ENCODE measurements at regions not wholly inside any gene's neighbourhood (a gene's known extent, or its start where the extent isn't known, plus 50 kb on each side); places are given as distances from the start of the nearest gene placed in this dataset.
"Not testable (repeated sequence)": the region's sequence is repeated elsewhere in the genome, so short reads cannot be mapped to it uniquely, and the experiment has no call there.

DNA sequence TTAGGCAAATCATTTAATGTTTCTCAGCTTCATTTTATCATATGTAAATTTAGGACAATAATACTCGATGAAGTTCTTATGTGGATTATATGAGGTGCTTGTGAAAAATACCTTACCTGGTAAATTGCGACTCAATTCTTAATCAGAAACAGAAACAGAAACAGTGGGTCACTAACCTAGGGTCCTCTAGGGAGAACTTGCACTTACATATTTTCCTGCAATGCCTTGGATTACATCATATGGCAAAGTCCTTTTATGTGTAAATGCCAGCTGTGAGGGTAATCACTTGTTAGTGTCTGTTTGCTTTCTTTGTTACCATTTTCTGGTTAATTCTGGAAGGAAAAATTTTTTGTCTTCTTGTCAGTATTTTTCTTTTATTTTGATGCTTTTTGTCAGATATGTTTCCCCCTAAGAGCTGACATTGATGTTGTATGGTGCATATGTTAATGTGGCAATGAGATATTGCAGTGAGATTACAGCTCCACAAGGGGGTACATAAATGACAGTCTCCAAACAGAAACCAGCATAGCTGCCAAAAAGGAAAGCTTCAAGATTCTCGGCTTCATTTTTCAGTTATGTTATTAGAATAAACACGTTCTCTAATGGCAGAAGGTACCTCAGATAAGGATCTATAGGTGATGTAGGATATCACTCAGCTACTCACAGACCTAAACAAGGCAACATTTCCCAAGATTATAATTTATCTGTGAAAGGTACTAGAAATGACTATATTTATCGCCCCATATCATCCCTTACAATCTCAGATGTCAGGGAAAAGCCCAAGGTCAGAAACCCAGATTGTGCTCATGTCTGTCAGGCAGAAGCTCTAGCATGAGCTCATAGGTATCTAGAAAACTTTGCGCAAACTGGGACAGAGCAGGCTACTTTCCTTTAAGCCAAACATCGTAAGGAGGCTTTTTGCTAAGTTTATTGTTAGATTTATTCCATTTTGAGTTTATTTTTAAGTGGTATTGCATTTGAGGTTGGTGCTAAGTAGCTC lies 119.9 kb downstream of the FASLG start:
- DNase-seq (ENCODE audit: low read depth), result peak; percentile 10

DNA sequence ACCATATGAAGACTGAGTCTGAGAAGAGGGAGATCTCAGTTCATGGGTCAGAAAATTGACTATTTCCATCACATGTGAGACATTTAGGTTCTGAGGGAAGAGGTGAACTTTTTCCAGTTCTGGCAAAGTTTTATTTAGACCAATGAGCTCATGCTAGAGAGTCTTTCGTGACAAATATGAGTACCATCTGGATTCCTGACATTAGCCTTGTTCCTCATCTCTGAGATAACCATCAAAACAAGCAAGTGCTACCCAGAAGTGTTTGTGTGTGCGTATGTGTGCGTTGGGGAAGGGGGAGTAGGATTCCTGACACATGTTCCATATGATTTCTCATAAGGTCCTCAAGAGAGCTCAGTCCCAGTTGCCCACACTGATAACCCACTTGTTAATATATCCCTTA lies 120.6 kb downstream of the FASLG start:
- H3K27me3 ChIP-seq (replicated peaks; ENCODE audit: control insufficient read depth, insufficient read depth, low read length), result no peaks in the 10 kb centered on the region
- no peak overlapping the region for H3K9ac ChIP-seq (ENCODE audit: low read length)
- peaks cover 25% of the 10 kb centered on the region for H3K4me1 ChIP-seq (ENCODE audit: control insufficient read depth, insufficient read depth, low read length)
- no peaks in the 10 kb centered on the region for H3K36me3 ChIP-seq (ENCODE audit: control insufficient read depth, insufficient read depth, low read length, severe bottlenecking)
- DNase-seq (ENCODE audit: low read depth), result no peak
- peaks cover 14% of the 10 kb centered on the region for H3K9me3 ChIP-seq (ENCODE audit: control insufficient read depth, low read length)
- no peak overlapping the region for H3K4me3 ChIP-seq (ENCODE audit: low read length)

More for the DNA sequence above, 119.9 kb downstream of the FASLG start:
- Histone ChIP-seq H3K9me3 (ENCODE audit: control insufficient read depth, low read length) (peaks cover 14% of the 10 kb centered on the region), H3K4me1 (ENCODE audit: control insufficient read depth, insufficient read depth, low read length) (peaks cover 26% of the 10 kb centered on the region), H3K36me3 (ENCODE audit: control insufficient read depth, insufficient read depth, low read length, severe bottlenecking) (no peaks in the 10 kb centered on the region), H3K4me3 (ENCODE audit: low read length) (no peak overlapping the region), H3K27me3 (replicated peaks; ENCODE audit: control insufficient read depth, insufficient read depth, low read length) (no peaks in the 10 kb centered on the region), H3K9ac (ENCODE audit: low read length) (no peak overlapping the region)

DNA sequence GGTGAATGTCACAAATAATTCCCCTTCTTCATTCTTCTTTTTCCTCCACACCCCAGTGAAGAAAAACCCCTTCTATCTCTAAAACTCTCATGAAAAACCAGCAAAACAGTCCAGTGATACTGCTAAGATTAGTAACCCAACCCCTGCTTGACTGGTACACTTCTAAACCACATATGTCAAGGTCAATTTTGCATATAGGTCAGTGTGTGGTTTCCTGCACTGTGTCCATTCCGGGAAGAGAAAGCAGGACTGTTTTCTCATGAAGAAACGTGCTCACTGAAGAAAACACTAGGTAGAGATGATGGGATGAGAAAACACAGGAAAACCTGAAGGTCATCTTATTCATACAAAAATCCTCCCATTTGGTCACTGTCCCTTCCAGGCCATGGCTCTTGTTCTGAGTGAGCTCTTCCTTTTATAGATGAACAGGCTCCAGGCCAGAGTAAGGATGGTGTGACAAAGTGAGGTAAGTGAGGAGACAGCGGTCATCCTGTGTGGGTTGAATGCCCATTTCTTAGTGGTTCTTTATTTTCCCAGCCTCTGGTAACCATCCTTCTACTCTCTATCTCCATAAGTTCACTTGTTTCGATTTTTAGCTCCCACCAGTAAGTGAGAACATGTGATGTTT lies 122.7 kb downstream of the FASLG start:
- Histone ChIP-seq H3K9ac (ENCODE audit: low read length) (no peak overlapping the region), H3K9me3 (ENCODE audit: control insufficient read depth, low read length) (peaks cover 14% of the 10 kb centered on the region), H3K4me1 (ENCODE audit: control insufficient read depth, insufficient read depth, low read length) (peaks cover 9% of the 10 kb centered on the region), H3K4me3 (ENCODE audit: low read length) (no peak overlapping the region), H3K36me3 (ENCODE audit: control insufficient read depth, insufficient read depth, low read length, severe bottlenecking) (no peaks in the 10 kb centered on the region), H3K27me3 (replicated peaks; ENCODE audit: control insufficient read depth, insufficient read depth, low read length) (no peaks in the 10 kb centered on the region)
- no peak for DNase-seq (ENCODE audit: low read depth)

DNA sequence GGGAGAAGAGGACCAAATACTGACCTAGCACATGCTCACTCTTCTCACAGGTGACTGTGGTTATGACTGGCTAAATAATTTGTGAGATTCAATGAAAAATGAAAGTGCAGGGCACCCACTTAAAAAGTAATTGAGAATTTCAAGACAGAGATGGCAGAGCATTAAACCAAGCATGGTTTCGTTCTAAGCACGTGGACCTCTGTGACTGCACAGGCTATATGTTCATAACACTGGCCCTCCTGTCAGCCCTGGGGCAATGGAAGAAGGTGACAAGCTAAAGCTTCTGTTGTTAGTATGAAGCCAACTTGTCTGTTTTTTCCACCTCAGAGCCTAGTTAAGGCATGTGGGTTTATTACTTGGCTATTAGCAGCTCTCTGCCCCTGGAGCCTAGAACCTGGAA lies 130.9 kb downstream of the FASLG start:
- Histone ChIP-seq H3K36me3 (ENCODE audit: control insufficient read depth, insufficient read depth, low read length, severe bottlenecking) (no peaks in the 10 kb centered on the region), H3K27me3 (replicated peaks; ENCODE audit: control insufficient read depth, insufficient read depth, low read length) (no peaks in the 10 kb centered on the region), H3K4me1 (ENCODE audit: control insufficient read depth, insufficient read depth, low read length) (no peaks in the 10 kb centered on the region), H3K9ac (ENCODE audit: low read length) (no peak overlapping the region), H3K9me3 (ENCODE audit: control insufficient read depth, low read length) (no peaks in the 10 kb centered on the region), H3K4me3 (ENCODE audit: low read length) (no peak overlapping the region)
- no peak for DNase-seq (ENCODE audit: low read depth)

DNA sequence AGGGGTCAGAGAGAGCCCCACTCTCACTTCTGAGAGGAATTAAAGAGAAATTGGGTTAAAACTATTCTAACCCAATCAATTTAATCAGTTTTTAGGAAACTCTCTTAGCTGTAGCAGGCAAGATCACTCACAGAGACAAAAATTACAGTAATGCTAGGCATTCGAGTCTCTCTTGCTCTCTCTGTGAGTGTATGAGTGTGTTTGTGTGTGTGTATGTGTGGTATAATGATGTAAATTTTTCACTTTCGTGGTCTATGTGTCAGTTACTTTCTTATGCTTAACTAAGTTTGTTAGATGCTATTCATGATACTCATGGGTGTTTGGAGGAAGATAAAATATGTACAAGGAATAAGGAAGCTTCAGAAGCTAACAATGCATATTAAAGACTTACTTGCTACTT lies 131.3 kb downstream of the FASLG start:
- Histone ChIP-seq H3K36me3 (ENCODE audit: control insufficient read depth, insufficient read depth, low read length, severe bottlenecking) (no peaks in the 10 kb centered on the region), H3K9me3 (ENCODE audit: control insufficient read depth, low read length) (no peaks in the 10 kb centered on the region), H3K4me3 (ENCODE audit: low read length) (no peak overlapping the region), H3K27me3 (replicated peaks; ENCODE audit: control insufficient read depth, insufficient read depth, low read length) (no peaks in the 10 kb centered on the region), H3K9ac (ENCODE audit: low read length) (no peak overlapping the region), H3K4me1 (ENCODE audit: control insufficient read depth, insufficient read depth, low read length) (no peaks in the 10 kb centered on the region)
- DNase-seq (ENCODE audit: low read depth), result peak; percentile 32

DNA sequence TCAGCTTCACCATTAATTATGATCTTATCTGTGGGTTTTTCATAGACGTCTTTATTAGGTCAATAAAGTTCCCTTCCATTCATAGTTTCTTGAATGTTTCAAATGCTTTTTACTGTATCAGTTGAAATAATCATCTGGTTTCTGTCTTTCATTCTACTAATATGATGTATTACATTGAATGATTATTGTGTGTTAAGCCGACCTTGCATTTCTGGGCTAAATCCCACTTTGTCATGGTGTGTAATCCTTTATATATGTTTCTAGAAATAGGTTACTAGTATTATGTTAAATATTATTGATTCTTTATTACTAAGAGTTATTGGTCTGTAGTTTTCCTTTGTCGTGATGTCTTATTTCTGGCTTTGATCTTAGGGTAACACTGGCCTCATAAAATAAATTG lies 134.9 kb downstream of the FASLG start:
- Histone ChIP-seq H3K4me1 (ENCODE audit: control insufficient read depth, insufficient read depth, low read length) (no peaks in the 10 kb centered on the region), H3K4me3 (ENCODE audit: low read length) (no peak overlapping the region), H3K36me3 (ENCODE audit: control insufficient read depth, insufficient read depth, low read length, severe bottlenecking) (no peaks in the 10 kb centered on the region), H3K27me3 (replicated peaks; ENCODE audit: control insufficient read depth, insufficient read depth, low read length) (no peaks in the 10 kb centered on the region), H3K9me3 (ENCODE audit: control insufficient read depth, low read length) (no peaks in the 10 kb centered on the region), H3K9ac (ENCODE audit: low read length) (no peak overlapping the region)
- DNase-seq (ENCODE audit: low read depth), result no peak

DNA sequence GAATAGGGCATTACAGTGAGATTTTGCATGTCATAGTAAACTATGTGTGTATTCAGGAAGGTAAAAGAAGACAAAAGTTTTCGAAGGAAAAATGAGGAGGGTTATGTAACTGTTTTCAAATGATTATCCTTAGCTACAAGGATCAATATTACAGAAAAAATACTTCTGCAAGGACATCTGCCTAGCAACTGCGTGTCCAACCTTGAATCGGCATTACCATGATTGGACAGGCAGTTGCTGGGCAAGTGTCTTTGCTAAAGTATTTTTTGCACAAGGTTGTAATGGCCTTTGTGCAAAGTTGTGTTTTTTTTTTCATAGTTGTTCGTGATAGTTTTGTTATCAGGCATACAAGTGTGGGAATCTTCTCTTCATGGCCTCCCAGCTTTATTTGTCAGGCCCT lies 136.8 kb downstream of the FASLG start:
- Histone ChIP-seq H3K36me3 (ENCODE audit: control insufficient read depth, insufficient read depth, low read length, severe bottlenecking) (no peaks in the 10 kb centered on the region), H3K9me3 (ENCODE audit: control insufficient read depth, low read length) (no peaks in the 10 kb centered on the region), H3K27me3 (replicated peaks; ENCODE audit: control insufficient read depth, insufficient read depth, low read length) (no peaks in the 10 kb centered on the region), H3K4me1 (ENCODE audit: control insufficient read depth, insufficient read depth, low read length) (no peaks in the 10 kb centered on the region), H3K4me3 (ENCODE audit: low read length) (no peak overlapping the region), H3K9ac (ENCODE audit: low read length) (no peak overlapping the region)
- no peak for DNase-seq (ENCODE audit: low read depth)

DNA sequence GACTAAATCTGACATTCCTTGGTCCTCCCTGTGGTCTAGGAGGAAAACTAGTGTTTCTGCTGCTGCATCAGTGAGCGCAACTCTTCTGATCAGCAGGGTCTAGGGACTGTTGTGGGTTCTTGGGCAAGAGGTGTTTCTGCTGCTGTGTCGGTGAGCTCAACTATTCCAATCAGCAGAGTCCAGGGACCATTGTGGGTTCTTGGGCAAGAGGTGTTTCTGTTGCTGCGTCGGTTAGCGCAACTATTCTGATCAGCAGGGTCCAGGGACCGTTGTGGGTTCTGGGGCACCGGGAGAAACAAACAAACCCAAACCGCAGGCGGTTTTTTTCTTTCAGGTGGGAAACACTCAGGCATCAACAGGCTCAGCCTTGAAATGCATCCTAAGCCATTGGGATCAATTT lies 140.9 kb downstream of the FASLG start:
- not testable (repeated sequence) for H3K27me3 ChIP-seq (replicated peaks; ENCODE audit: control insufficient read depth, insufficient read depth, low read length); H3K4me1 ChIP-seq (ENCODE audit: control insufficient read depth, insufficient read depth, low read length); H3K4me3 ChIP-seq (ENCODE audit: low read length); DNase-seq (ENCODE audit: low read depth); H3K9ac ChIP-seq (ENCODE audit: low read length); H3K36me3 ChIP-seq (ENCODE audit: control insufficient read depth, insufficient read depth, low read length, severe bottlenecking); H3K9me3 ChIP-seq (ENCODE audit: control insufficient read depth, low read length)

DNA sequence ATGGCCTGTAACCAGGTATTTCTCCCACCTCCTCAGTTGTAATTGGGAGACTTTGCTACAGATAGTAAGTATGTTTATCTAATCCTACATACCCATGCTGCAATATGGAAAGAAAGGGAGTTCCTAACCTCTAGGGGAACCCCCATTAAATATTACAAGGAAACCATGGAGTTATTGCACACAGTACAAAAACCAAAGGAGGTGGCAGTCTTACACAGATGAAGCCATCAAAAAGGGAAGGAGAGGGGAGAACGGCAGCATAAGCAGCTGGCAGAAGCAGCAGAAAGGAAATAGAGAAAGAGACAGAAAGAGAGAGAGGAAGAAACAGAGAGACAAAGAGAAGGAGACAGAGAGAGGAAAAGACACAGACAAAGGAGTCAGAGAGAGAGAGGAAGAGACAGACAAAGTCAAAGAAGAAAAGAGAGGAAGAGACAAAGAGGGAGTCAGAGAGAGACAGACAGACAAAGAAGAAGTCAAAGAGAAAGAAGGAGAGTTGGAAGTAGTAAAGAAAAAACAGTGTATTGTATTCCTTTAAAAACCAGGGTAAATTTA lies 142.9 kb downstream of the FASLG start:
- H3K4me1 ChIP-seq (ENCODE audit: control insufficient read depth, insufficient read depth, low read length), result no peaks in the 10 kb centered on the region
- no peak for DNase-seq (ENCODE audit: low read depth)
- H3K36me3 ChIP-seq (ENCODE audit: control insufficient read depth, insufficient read depth, low read length, severe bottlenecking), result no peaks in the 10 kb centered on the region
- H3K9ac ChIP-seq (ENCODE audit: low read length), result no peak overlapping the region
- H3K27me3 ChIP-seq (replicated peaks; ENCODE audit: control insufficient read depth, insufficient read depth, low read length), result no peaks in the 10 kb centered on the region
- H3K9me3 ChIP-seq (ENCODE audit: control insufficient read depth, low read length), result peaks cover 8% of the 10 kb centered on the region
- no peak overlapping the region for H3K4me3 ChIP-seq (ENCODE audit: low read length)

DNA sequence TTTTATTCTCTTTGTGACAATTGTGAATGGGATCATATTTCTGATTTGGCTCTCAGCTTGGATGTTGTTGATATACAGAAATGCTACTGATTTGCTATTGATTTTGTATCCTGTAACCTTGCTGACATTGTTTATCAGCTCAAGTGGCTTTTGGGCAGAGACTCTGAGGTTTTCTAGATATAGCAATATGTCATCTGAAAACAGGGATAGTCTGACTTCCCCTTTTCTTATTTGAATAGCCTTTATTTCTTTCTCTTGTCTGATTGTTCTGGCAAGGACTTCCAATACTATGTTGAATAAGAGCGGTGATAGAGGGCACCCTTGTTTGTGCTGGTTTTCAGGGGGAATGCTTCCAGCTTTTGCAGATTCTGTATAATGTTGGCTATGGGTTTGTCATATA lies 150.8 kb downstream of the FASLG start:
- Histone ChIP-seq H3K27me3 (replicated peaks; ENCODE audit: control insufficient read depth, insufficient read depth, low read length) (no peaks in the 10 kb centered on the region), H3K4me1 (ENCODE audit: control insufficient read depth, insufficient read depth, low read length) (no peaks in the 10 kb centered on the region), H3K4me3 (ENCODE audit: low read length) (no peak overlapping the region), H3K9ac (ENCODE audit: low read length) (no peak overlapping the region), H3K36me3 (ENCODE audit: control insufficient read depth, insufficient read depth, low read length, severe bottlenecking) (no peaks in the 10 kb centered on the region), H3K9me3 (ENCODE audit: control insufficient read depth, low read length) (peaks cover 5% of the 10 kb centered on the region)
- DNase-seq (ENCODE audit: low read depth), result no peak

DNA sequence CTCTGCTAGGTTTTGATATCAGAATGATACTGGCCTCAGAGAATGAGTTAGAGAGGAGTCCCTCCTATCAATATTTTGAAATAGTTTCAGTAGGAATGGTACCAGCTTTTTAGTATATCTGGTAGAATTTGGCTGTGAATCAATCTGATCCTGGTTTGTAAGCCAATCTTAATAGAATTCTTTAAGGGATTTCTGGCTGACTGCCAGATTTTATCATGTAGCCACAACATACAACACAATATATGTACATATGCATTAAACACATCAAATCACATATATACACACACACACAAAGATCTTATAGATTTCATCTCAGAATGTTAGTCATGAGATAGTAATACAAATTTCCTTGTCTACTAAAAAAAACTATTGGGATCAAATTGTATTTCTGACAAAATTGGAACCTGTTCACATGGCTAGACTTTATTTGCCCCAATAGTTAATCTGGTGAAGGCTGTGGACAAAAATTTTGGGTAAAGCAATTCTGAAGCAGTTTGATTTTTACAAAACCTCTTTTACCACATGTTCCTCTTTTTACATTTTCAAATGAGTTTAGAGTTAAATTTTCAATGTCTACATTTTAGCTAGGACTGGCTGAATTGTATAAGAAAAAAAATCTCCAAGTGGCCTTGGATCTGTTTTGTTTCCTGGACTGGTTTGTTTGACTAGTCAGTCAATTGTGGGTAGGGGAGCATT lies 151.7 kb downstream of the FASLG start:
- Histone ChIP-seq H3K9ac (ENCODE audit: low read length) (no peak overlapping the region), H3K27me3 (replicated peaks; ENCODE audit: control insufficient read depth, insufficient read depth, low read length) (no peaks in the 10 kb centered on the region), H3K9me3 (ENCODE audit: control insufficient read depth, low read length) (peaks cover 5% of the 10 kb centered on the region), H3K4me1 (ENCODE audit: control insufficient read depth, insufficient read depth, low read length) (no peaks in the 10 kb centered on the region), H3K4me3 (ENCODE audit: low read length) (no peak overlapping the region), H3K36me3 (ENCODE audit: control insufficient read depth, insufficient read depth, low read length, severe bottlenecking) (no peaks in the 10 kb centered on the region)
- DNase-seq (ENCODE audit: low read depth), result no peak

Measured in adipocyte (in vitro differentiated cells).